HG02571 (cell line): ENCODE measurements at regions not wholly inside any gene's neighbourhood (a gene's known extent, or its start where the extent isn't known, plus 50 kb on each side); places are given as distances from the start of the nearest gene placed in this dataset.
"Not testable (repeated sequence)": the region's sequence is repeated elsewhere in the genome, so short reads cannot be mapped to it uniquely, and the experiment has no call there.

ENCODE experiments used
- ATAC-seq: cut with Tn5 transposase; IDR thresholded peaks from one replicate; pipeline ENCODE4 v1.9.1; 2021; ENCODE audit warnings: mild to moderate bottlenecking, moderate library complexity; ENCODE audit not compliant: unreplicated experiment

DNA sequence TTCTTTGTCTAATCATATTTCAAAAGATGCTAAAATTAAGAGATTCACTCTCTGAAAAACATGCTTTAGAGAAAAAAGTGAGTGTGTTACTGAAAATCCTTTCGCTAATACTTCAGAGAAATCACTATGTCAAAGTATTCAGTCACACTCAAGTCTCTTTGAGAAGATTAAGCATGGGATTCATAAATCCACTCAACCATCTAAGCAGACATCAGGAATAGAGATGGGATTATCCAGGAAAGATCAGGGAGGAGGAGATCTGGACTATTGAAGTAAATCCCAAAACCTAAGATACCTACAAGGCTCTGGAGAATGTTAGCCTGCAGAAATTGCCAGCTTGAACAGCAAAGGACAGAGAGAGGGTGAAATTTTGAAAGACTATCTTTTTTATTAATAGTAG, 317.2 kb upstream of the ACO1 start:
- ATAC-seq: no peak

DNA sequence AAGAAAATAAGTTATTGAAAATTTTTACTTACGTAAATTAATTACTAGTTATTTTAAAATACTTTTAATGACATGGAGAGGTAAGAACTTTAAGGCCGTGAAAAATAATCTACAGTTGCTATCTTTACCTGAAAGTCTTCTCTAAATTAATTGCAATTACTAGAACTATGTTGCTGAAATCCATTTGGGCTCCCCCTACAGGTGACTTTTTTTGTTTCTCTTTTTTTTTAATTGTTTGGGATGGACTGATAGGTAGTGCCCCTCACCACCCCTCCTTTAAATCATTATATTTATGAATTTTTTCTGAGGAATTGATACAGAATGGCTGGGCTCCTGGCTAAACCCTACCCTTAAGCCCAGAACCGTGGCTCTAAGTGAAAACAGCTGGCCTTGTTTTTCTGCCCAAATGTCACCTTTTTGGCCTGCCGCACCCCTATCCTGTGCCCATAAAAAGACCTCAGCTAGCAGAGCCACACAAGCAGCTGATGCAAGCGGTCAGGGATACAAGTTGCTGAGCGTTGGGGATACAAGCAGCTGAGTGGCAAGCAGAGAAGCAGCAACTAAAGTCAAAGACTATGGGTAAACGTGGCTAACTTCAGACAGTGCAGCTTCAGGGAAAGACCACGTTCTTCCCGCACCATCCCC, 315.2 kb upstream of the ACO1 start:
- ATAC-seq: no peak

DNA sequence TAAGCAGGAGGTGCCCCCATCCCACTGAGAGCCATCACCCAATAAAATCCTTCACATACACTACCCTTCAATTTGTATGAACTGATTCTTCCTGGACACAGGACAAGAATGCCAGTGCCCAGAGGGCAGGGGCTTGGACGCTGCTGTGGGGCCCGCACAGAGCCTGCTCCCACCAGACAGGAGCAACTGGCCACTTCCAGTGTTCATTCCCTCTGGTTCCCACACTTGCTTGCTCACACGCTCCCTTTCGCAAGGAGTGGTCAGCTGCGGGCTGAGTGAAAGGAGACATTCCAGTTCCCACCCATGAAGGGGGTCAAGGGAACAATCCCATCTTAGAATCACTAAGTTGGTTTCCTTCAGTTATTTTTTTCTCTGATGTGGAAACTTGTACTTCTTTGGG, 314.5 kb upstream of the ACO1 start:
- ATAC-seq: no peak

DNA sequence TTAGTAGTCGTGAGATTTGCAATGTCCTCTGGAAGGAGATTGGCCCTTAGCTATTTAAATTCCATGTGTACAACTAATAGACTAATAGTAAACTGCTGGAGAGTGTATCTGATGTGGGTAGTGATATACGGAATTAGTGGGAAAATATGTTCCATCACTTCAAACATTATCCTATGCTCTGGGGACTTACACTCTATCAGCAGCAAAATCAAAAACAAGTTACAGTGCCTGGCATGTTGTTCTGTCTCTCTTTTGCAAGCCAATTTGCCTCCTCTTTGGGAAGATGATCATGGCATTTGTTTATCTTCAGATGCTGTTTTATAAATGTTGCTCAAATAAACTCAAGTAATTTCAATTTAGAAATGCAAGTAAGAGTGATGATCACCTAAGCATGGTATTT, 311.9 kb upstream of the ACO1 start:
- ATAC-seq: no peak

DNA sequence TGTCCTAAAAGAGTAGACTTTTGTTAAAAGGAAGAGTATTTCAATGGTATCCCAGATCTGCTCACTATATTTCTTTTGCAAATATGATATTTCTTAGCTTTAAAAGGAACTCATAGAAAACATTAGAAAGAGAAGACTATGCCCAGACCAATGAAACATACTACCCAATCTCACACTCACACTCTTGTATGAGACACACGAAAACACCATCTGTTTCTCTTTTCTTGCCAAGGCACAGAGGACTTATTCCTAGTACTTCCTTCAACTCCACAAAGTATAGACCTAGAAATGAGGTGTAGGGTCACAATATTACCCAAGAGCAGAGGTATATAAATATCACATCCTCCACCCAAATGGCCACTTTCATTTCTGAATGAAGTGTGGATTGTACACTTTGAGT, 292.4 kb upstream of the ACO1 start:
- no peak for ATAC-seq

DNA sequence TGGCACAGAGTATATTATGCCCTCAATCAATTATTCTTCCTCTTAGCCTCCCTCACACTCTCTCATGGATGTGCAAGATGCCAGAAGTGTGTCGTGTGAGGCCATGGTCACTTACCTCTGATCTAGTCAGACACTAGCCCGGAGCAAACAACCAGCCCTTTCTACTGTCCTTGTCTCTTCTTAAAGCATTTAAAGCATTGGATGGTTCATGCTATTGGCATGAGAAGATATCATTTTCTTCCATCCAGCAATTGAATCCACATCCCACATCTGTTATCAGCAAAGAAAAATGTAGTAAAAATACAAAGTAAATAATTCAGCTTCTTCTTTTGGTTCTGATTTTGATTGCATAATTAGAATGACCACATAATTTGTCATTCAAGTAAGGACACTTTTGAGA, 267.2 kb upstream of the ACO1 start:
- ATAC-seq: no peak

DNA sequence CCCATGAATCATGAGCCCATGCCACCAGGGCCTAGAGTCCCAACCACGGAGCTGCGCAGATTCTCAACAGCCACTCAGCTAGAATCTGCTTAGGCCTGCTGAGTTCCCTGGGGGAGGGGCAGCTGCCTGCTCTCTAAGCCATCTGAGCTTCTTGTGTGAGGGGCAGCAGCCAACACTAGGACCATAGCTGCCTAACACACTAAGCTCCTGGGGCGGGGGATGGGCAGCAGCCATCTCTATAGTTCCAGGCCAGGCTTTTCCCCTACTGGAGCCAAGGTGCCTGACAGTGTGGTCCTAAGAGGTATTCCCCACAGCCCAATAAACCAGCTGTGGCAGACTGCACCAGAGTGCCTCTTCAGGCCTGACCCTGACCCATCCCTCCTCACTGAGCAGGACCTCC, 255.9 kb upstream of the ACO1 start:
- ATAC-seq: no peak

DNA sequence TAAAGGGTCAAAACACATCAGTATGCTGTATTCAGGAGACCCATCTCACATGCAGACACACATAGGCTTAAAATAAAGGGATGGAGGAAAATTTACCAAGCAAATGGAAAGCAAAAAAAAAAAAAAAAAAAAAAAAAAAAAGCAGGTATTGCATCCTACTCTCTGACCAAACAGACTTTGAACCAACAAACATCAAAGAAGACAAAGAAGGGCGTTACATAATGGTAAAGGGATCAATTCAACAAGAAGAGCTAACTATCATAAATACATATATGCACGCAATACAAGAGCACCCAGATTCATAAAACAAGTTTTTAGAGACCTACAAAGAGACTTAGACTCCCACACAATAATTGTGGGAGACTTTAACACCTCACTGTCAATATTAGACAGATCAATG, 253.7 kb upstream of the ACO1 start:
- not testable (repeated sequence) for ATAC-seq

DNA sequence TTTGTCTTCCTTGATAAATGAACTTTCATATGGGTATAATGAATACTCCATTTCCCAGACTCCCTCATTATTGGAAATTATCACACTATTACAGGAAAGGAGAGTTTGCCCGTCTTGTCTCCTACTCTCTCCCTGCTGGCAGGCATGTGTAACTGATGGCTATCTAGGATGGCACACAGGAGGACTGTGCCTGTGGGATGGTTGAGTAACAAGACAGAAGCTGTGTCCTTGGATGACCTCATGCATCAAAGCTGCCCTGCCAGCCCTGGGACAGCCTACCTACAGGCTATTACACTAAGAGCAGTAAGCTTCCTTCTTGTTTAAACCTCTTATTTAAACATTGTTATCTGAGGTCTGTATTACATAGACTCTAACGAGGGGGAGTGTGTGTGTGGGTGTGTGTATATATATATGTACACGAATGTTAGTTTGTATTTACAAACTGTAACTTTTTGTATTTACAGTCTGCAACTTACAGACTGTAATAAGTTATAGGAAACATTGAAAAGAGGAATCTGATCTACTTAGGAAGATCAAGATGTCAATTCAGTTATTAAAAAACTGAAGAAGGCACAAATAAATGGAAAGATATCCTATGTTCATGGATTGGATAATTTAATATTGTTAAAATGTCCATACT, 247.6 kb upstream of the ACO1 start:
- no peak for ATAC-seq

DNA sequence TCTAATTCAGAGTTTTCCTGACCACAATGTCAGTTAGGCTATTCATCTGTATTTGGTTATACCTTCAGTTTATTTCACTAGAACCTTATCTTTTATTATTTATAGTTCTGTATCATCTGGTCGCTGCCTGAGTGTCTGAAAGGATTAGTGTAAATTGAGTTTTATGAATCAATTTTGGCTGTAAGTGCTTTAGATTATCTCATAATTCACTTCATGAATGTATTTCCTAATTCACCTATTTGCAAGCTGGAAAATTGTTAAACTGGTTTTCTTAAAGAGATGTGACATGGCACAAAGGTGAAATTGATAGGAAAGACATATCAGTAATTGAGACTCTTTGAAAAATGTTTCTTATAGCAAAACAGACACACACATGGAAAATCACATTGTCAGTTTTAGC, 242.4 kb upstream of the ACO1 start:
- no peak for ATAC-seq

DNA sequence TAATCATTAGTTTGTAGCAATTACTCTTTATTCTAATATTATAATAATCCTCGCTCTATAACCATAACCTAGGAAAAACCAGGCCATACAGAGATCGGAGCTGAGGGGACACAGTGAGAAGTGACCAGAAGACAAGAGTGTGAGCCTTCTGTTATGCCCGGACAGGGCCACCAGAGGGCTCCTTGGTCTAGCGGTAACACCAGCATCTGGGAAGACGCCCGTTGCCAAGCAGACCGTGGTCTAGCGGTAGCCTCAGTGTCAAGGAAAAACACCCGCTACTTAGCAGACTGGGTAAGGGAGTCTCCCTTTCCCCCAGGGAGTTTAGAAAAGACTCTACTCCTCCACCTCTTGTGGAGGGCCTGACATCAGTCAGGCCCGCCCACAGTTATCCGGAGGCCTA, 235.9 kb upstream of the ACO1 start:
- ATAC-seq: not testable (repeated sequence)

DNA sequence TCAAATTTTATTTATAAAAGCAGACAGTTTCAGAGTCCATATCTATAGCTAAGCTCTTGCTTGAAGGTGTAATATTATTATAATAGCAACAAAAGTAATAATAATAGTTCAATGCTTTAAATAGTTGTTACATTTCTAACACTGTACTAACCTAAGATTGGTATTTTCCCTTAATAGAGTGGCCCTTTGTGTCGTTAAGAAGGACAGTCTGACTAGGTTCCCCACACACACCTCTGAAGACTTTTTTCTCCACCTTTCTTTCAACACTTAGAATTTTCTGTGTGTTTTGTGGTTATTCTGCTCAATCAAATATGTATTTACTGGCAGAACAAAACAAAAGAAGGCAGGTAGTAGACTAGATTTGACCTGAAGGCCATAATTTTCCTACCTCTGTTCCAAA, 223.2 kb upstream of the ACO1 start:
- no peak for ATAC-seq

DNA sequence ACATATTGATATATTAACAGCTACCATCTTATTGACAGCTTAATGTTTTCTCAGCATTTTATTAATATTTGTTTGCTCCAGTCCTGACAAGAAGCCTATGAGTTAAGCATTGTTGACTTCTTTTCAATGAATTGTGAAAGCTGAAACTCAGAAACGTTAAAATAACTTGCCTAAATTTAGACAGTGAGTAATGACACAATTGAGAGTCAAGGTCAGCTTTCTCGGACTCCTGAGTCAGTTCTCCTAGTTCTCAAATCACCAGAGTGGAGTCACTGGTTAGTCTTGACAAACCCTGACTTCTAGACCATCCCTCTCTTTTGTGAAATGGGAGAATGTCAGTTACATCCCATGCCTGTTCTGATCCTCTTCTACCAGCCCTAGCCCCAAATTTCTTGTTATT, 222.7 kb upstream of the ACO1 start:
- peak; percentile 92 for ATAC-seq

DNA sequence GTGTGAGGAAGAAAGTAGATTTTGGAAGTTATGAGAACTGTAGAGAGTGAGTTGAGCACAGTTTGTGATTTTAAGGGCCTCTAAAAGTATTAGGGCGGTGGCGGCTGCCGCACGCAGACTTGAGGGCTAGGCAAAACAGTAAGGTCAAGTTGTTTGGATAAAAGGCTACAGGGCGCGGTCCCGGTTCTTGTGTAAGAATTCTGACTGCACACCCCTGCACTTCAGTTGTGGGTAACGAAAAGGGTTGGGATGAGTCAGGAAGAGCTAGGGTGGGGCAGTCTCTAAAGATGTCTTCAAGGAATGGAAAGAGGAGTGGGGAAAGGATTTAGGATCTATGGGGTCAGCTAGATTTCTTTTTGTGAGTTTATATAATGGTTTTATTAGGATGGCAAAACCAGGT, 218.1 kb upstream of the ACO1 start:
- ATAC-seq: not testable (repeated sequence)

DNA sequence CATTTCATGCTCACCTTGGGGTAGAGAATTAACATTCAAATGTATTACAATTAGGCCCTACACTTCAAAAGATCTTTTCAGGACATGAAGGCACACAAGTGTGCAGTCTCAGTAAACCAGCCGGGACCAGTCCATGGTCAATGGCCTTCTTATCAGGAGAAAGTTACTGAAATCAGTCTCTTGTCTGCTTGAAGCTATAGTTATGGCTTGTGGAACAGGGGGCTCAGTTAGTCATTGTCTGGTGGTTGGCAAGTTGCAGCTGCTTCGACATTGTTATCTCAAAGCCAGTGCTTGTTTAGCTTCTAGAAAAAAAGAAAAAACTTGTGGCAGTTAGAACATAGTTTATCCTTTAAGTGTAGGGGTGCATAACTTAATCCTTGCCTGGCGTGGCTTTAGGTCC, 213.1 kb upstream of the ACO1 start:
- no peak for ATAC-seq

DNA sequence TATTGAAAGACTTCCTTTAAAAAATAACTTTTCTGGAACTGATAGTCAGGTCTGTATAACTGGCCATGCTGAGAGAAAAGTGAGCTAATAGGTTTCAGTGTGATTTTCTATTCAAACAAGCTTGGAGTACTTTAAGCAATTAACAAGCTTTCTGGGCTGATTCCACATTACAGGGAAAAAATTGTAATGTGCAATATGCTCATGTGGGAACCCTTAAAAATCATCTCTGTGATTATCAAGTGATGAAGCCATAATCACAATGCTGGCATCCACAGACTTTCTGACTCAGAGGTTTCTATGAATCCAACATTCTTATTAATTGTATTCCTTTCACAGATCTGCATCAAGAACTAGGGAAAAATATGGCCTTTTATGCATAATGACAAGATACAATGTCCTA, 212.2 kb upstream of the ACO1 start:
- ATAC-seq: no peak

DNA sequence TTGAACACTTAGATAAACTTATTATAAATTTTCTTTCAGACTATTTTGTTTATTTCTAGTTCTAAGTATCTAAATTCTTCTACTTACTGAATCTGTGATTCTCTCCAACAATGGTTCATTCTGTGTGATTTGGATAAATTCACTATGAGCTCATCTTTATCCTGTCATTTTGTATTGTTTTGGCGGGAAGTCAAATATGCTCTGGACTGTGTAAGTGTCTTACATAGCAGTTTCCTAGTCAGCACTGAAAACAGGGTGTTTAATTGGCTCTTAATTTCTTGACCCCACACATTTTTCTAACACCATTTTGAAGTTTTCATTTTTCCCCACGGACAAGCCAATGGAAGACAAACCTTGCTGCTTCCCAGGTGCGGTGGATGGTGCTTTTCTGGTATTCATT, 207.0 kb upstream of the ACO1 start:
- no peak for ATAC-seq

DNA sequence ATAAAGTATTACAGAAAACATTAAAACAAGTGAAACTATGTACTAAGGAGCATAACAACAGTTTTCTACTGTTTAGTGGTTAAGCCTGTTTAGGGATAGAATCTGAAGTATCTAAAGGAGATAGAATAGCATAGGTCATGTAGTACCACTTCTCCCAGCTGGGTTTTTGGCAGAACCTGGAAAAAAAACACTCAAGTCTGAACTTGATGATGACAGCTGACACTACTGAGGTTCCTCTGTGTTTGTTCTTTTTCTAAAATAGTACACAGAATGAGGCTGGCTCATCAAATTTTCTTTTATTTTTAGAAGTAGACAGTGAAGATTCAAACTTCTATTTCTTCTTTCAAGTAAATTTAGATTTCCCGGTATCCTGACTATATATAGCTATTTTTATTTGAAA, 203.8 kb upstream of the ACO1 start:
- ATAC-seq: no peak

DNA sequence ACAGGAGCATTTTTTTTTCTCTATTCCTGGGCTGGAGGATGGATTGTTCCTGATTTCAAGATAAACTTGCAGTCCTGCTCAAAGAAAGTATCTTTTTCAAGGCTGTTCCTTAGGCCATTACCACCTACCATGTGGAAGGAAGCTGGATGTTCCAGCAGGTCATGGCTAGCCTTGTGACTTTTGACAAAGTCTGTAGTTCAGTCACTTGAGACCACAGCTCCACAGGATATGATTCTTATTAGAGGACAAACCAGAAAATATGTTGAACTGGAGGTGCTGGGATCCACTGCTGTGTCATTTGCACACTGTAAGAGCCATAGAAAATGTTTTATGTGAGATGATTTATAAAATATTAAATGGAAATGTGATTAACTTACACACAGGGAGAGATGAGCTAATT, 184.2 kb upstream of the ACO1 start:
- no peak for ATAC-seq

DNA sequence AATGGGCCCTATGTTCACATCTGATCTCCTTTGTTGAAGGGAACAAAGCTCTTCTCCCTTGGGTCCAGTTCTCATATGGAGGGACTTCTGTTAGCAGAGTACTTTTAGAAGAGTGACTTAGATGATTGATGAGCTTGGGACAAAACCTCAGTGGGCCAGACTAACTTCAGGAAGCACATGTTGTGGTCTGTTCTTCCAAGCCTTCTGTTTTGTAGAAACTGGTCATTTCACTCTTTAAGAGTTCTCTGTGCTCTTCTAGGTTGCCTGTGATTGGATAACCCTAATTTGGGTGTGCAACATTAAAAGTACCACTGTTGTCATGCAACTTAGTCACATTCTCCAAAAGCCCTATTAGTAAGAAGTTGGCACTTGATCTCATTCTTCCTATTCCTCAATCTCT, 183.5 kb upstream of the ACO1 start:
- ATAC-seq: no peak

DNA sequence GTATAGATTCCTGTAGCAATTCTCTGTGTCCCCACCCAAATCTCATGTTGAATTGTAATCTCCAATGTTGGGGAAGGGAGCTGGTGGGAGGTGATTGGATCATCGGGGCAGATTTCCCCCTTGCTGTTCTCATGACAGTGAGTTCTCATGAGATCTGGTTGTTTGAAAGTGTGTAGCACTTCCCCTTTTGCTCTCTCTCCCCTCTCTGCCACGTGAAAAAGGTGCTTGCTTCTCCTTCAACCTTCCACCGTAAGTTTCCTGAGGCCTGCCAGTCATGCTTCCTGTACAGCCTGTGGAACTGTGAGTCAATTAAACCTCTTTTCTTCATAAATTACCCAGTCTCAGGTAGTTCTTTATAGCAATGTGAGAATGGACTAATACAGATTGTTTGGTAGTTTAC, 175.3 kb upstream of the ACO1 start:
- not testable (repeated sequence) for ATAC-seq

DNA sequence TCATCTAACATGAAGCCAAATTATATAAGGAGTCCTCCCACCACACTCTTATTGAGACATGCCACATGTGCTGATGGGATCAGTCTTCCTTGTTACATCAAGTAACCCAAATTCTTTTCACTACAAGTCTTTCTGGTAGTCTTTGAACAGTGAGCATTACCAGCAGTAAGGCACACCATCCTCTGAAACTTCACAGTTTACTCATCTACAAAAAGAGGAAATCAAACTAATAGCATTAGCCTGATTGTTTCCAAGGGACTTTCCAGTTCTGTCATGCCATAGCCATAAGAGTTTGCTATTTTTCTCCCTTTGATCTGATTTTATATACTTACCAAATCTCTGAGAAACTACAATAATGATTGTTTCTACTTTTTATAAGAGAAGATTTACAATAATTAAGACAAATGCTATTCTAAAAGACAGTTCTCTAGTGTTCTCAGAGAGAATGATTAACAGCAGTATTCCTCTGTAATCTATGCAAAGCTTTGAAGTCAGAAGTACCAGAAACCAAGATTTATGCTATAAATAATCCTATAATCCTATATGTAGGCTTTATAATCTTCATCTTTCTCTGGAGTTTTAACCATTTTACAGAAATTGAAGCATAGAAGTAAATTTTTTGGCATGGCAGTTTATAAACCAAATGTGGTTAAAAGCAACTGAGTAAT, 166.2 kb upstream of the ACO1 start:
- peak; percentile 99 for ATAC-seq

DNA sequence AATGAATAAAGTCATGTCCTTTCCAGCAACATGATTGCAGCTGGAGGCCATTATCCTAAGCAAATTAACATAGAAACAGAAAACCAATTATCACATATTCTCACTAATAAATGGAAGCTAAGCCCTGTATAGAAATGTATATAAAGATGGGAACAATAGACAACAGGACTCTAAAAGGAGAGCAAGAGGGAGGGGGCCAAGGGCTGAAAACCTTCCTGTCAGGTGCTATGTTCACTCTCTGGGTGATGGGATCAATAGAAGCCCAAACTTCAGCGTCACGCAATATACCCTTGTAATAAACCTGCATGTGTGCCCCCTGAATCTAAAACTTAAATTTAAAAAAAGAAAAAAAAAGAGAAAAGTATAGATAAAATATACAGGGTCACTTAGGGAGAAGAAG, 163.7 kb upstream of the ACO1 start:
- ATAC-seq: no peak
